K562 (cell line): ENCODE measurements at regions not wholly inside any gene's neighbourhood (a gene's known extent, or its start where the extent isn't known, plus 50 kb on each side); places are given as distances from the start of the nearest gene placed in this dataset.

Experiments used
- ATAC-seq: fragments of 200-7000 bp; cut with Tn5 transposase; 3 replicates; pipeline ENCODE4 v1.9.1; 2020; ENCODE audit warnings: moderate library complexity
- BruUV-seq: library from RNA; stranded (reverse); fragments of 400-500 nt; replicated peaks from 2 replicates; lab custom pipeline; 2021; lab: Mats Ljungman, UMichigan
- CTCF ChIA-PET: fragments of 300-600 bp; formaldehyde crosslinking; extraction: SDS; loops from one replicate; lab custom pipeline; 2021; ENCODE audit warnings: low intra/inter-chr PET ratio; lab: Yijun Ruan, JAX
- POLR2A ChIA-PET: fragments of 300-600, 350-650 bp; sonication (Branson Sonifier 250); formaldehyde crosslinking; extraction: SDS; loops from one replicate; lab custom pipeline; 2021; ENCODE audit warnings: antibody characterized with exemption, inconsistent platforms; lab: Yijun Ruan, JAX
- DNase-seq, 4 experiments: peaks; one replicate each; pipeline versions ENCODE4 v3.0.0 to v3.0.0-alpha.2; 2011 to 2018; ENCODE audit warnings: low spot score in 3 of 4, mixed read lengths in 3 of 4; ENCODE audit errors: extremely low read depth in 1 of 4
- FAIRE-seq: peaks from 2 replicates; lab custom pipeline; 2011; peaks lifted over from hg19 to GRCh38; lab: Jason Lieb, UNC
- H2AFZ ChIP-seq: 2 replicates; pipeline ENCODE4 v1.6.0; 2011; ENCODE audit warnings: low read depth, low read length, control low read depth, inconsistent platforms
- H3K27ac ChIP-seq: fragments of 200-600 bp; 3 replicates; pipeline ENCODE4 v1.8.0; 2011; ENCODE audit warnings: low read depth, mild to moderate bottlenecking, control low read depth, inconsistent platforms, low read length, moderate library complexity, mixed read lengths; ENCODE audit errors: extremely low read depth
- H3K27me3 ChIP-seq, 2 experiments: fragments of 300-600 bp in 1 of 2; 2 replicates in 1 of 2; 3 replicates in 1 of 2; pipeline versions ENCODE4 v1.6.0 to v1.8.0; 2011; ENCODE audit warnings: inconsistent platforms in 2 of 2, low read length in 2 of 2, mild to moderate bottlenecking in 1 of 2, mixed read lengths in 1 of 2, moderate library complexity in 1 of 2; ENCODE audit not compliant: control insufficient read depth in 2 of 2, insufficient read depth in 2 of 2
- H3K36me3 ChIP-seq: fragments of 300-600 bp; 3 replicates; pipeline ENCODE4 v1.8.0; 2011; ENCODE audit warnings: mild to moderate bottlenecking, low read length, inconsistent platforms; ENCODE audit not compliant: control insufficient read depth, insufficient read depth
- H3K4me1 ChIP-seq, 2 experiments: fragments of 200-600 bp in 1 of 2; replicated peaks in 1 of 2; 2 replicates in 1 of 2; 3 replicates in 1 of 2; pipeline versions ENCODE4 v1.5.1 to v1.8.0; 2011; ENCODE audit warnings: inconsistent platforms in 2 of 2, low read length in 2 of 2, mild to moderate bottlenecking in 1 of 2, mixed read lengths in 1 of 2, moderate library complexity in 1 of 2; ENCODE audit not compliant: control insufficient read depth in 2 of 2, insufficient read depth in 2 of 2
- H3K4me2 ChIP-seq: 2 replicates; pipeline ENCODE4 v1.6.1; 2011; ENCODE audit warnings: low read length, control low read depth, inconsistent platforms, mixed read lengths; ENCODE audit not compliant: insufficient read depth
- H3K4me3 ChIP-seq: fragments of 200-600 bp; sonication (generic), shearing (Covaris generic); 2 replicates; pipeline ENCODE4 v1.5.1; 2016; ENCODE audit warnings: control low read depth, inconsistent platforms
- H3K79me2 ChIP-seq: fragments of 200-600 bp; 3 replicates; pipeline ENCODE4 v1.8.0; 2011; ENCODE audit warnings: low read length, inconsistent platforms; ENCODE audit not compliant: control insufficient read depth, insufficient read depth
- H3K9ac ChIP-seq, 2 experiments: 2 replicates each; pipeline versions ENCODE4 v1.6.0 to v1.6.1; 2011; ENCODE audit warnings: low read depth in 2 of 2, low read length in 2 of 2, control low read depth in 1 of 2, inconsistent platforms in 1 of 2, mild to moderate bottlenecking in 1 of 2, mixed read lengths in 1 of 2; ENCODE audit not compliant: insufficient read depth in 1 of 2
- H3K9me1 ChIP-seq: one replicate; pipeline ENCODE4 v1.6.0; 2011; ENCODE audit warnings: inconsistent platforms, mild to moderate bottlenecking, low read length, moderate library complexity; ENCODE audit not compliant: control insufficient read depth, insufficient read depth
- H3K9me3 ChIP-seq: replicated peaks from 2 replicates; pipeline ENCODE4 v1.5.1; 2011; ENCODE audit warnings: low read depth, low read length, inconsistent platforms; ENCODE audit not compliant: control insufficient read depth, insufficient read depth
- H4K20me1 ChIP-seq: replicated peaks from 2 replicates; pipeline ENCODE4 v1.6.1; 2011; ENCODE audit warnings: low read length, inconsistent platforms, mixed read lengths; ENCODE audit not compliant: control insufficient read depth, insufficient read depth
- EHMT2 ChIP-seq: fragments of 450-650 bp; IDR thresholded peaks from 2 replicates; pipeline ENCODE4 v1.6.1; 2018; ENCODE audit warnings: antibody characterized with exemption
- ELF4 ChIP-seq: fragments of 450-650 bp; formaldehyde crosslinking; IDR thresholded peaks from 2 replicates; pipeline ENCODE4 v1.4.0; 2022; ENCODE audit warnings: missing genetic modification characterization
- MAFF ChIP-seq: IDR thresholded peaks from 2 replicates; pipeline ENCODE4 v1.6.1; 2012; ENCODE audit warnings: low read length, improper control_type of control experiment
- SP1 ChIP-seq: sonication (generic); formaldehyde crosslinking; IDR thresholded peaks from 2 replicates; pipeline ENCODE4 v1.8.1; 2022; ENCODE audit warnings: mild to moderate bottlenecking, missing genetic modification reagents
- ZNF274 ChIP-seq: IDR thresholded peaks from 2 replicates; pipeline ENCODE4 v1.6.1; 2011; ENCODE audit warnings: low read depth, mild to moderate bottlenecking, low read length, moderate library complexity, borderline replicate concordance
- WGBS: fragments of 100-300 bp; shearing (Covaris generic); methylation state at CpG from one replicate; pipeline ENCODE4 v1.1.6; 2016; ENCODE audit warnings: low coverage, mixed read lengths; ENCODE audit not compliant: insufficient coverage; ENCODE audit errors: missing lambda C conversion rate; 5-methylcytosine and 5-hydroxymethylcytosine counted together
- in situ Hi-C: fragments of 300-500 bp; cut with MboI; formaldehyde crosslinking; loops from 4 replicates; pipeline ENCODE4 v1.15.0; 2018; ENCODE audit warnings: inconsistent platforms, mixed read lengths
- intact Hi-C: fragments of 100-400 bp; cut with micrococcal nuclease; formaldehyde crosslinking; loops from 2 replicates; pipeline ENCODE4 v1.14.2; 2022
- TF ChIP-seq, protein P1 (sequence below): fragments of 450-650 bp; formaldehyde crosslinking; IDR thresholded peaks from 2 replicates; pipeline ENCODE4 v1.4.0; 2022; ENCODE audit warnings: missing genetic modification characterization
- TF ChIP-seq, protein P2 (sequence below): fragments of 250-450 bp; sonication (Bioruptor Pico); IDR thresholded peaks from 2 replicates; pipeline ENCODE4 v1.5.1; 2021; ENCODE audit warnings: mild to moderate bottlenecking
- TF ChIP-seq, protein P3 (sequence below): sonication (generic); formaldehyde crosslinking; IDR thresholded peaks from 2 replicates; pipeline ENCODE4 v1.8.0; 2023; ENCODE audit warnings: mild to moderate bottlenecking, missing genetic modification reagents

DNA sequence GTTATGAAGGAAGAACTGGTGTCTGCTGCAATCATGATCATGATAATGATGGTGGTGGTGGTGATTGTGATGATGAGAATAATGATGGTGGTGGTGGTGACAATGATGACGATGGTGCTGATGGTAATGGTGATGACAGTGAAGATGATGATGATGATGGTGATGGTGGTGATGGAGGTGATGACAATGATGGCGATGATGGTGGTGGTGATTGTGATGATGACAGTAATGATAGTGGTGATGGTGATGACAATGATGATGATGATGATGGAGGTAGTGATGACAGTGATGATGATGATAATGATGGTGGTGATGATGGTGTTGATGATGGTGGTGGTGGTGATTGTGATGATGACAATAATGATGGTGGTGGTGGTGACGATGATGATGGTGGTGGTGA, 52.8 kb upstream of the ANO1 start:
- peak; percentile 51 for FAIRE-seq
- Histone ChIP-seq H3K9ac (no peak overlapping the region), H3K36me3 (no peaks in the 10 kb centered on the region), H3K4me3 (no peak overlapping the region), H3K4me1 (no peaks in the 10 kb centered on the region; a peak in 2 of 5 replicates), H3K9me3 (no peaks in the 10 kb centered on the region), H2AFZ (no peak overlapping the region), H3K27me3 (peaks cover 11 to 62% of the 10 kb centered on the region in 2 experiments; a peak in 4 of 5 replicates), H3K4me2 (no peak overlapping the region), H3K27ac (no peak overlapping the region), H3K79me2 (no peaks in the 10 kb centered on the region), H3K9me1 (no peaks in the 10 kb centered on the region), H4K20me1 (no peaks in the 10 kb centered on the region)
- TF ChIP-seq, protein P1, sequence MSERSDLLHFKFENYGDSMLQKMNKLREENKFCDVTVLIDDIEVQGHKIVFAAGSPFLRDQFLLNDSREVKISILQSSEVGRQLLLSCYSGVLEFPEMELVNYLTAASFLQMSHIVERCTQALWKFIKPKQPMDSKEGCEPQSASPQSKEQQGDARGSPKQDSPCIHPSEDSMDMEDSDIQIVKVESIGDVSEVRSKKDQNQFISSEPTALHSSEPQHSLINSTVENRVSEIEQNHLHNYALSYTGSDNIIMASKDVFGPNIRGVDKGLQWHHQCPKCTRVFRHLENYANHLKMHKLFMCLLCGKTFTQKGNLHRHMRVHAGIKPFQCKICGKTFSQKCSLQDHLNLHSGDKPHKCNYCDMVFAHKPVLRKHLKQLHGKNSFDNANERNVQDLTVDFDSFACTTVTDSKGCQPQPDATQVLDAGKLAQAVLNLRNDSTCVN (CRISPR knock-in tag) = 0 out of 2 replicates have a peak, but pooled peaks have one; percentile 56
- TF ChIP-seq ZNF274 = no peak
- TF ChIP-seq ELF4 (CRISPR knock-in tag) = 0 out of 2 replicates have a peak, but pooled peaks have one; percentile 22
- peak; percentile 64; the same call in 1 of the 2 replicates for TF ChIP-seq EHMT2
- WGBS = 5% methylated on average over 3 of the region's 3 CpGs
- in situ Hi-C loops = no loop called here
- no peak for ATAC-seq
- ChIA-PET POLR2A (no interaction called here), CTCF (no interaction called here)
- no TSS peak for BruUV-seq
- intact Hi-C loops = no loop called here
- no peak for DNase-seq

DNA sequence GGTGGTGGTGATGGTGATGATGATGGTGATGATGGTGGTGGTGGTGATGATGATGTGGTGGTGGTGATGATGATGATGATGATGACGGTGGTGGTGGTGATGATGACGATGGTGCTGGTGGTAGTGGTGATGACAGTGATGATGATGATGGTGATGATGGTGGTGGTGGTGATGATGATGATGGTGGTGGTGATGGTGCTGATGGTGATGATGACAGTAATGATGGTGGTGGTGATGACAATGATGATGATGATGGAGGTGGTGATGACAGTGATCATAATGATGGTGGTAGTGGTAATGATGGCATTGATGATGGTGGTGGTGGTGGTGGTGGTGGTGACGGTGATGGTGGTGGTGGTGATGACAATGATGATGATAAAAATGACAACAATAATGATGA, 52.1 kb upstream of the ANO1 start:
- ChIA-PET CTCF (no interaction called here), POLR2A (no interaction called here)
- 0% methylated on average over 3 of the region's 3 CpGs for WGBS
- H3K4me1 ChIP-seq = no peaks in the 10 kb centered on the region; a peak in 1 of 5 replicates
- intact Hi-C loops (no loop called here), in situ Hi-C loops (no loop called here)
- no peaks in the 10 kb centered on the region for H3K9me3 ChIP-seq
- H3K79me2 ChIP-seq = no peaks in the 10 kb centered on the region
- H3K36me3 ChIP-seq = no peaks in the 10 kb centered on the region
- H3K27ac ChIP-seq = no peak overlapping the region
- DNase-seq (no peak), ATAC-seq (no peak), FAIRE-seq (no peak)
- H4K20me1 ChIP-seq = no peaks in the 10 kb centered on the region
- H3K4me3 ChIP-seq = no peak overlapping the region
- no peak overlapping the region for H3K9ac ChIP-seq
- H2AFZ ChIP-seq = no peak overlapping the region
- no peak overlapping the region for H3K4me2 ChIP-seq
- BruUV-seq = no TSS peak
- no peaks in the 10 kb centered on the region for H3K9me1 ChIP-seq
- peaks cover 11 to 63% of the 10 kb centered on the region in 2 experiments; a peak in 4 of 5 replicates for H3K27me3 ChIP-seq
- TF ChIP-seq, protein P2, sequence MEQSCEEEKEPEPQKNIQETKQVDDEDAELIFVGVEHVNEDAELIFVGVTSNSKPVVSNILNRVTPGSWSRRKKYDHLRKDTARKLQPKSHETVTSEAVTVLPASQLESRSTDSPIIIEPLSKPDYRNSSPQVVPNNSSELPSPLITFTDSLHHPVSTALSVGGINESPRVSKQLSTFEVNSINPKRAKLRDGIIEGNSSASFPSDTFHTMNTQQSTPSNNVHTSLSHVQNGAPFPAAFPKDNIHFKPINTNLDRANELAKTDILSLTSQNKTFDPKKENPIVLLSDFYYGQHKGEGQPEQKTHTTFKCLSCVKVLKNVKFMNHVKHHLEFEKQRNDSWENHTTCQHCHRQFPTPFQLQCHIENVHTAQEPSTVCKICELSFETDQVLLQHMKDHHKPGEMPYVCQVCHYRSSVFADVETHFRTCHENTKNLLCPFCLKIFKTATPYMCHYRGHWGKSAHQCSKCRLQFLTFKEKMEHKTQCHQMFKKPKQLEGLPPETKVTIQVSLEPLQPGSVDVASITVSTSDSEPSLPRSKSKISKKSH (CRISPR knock-in tag) = no peak
- no peak for TF ChIP-seq MAFF
- TF ChIP-seq, protein P3, sequence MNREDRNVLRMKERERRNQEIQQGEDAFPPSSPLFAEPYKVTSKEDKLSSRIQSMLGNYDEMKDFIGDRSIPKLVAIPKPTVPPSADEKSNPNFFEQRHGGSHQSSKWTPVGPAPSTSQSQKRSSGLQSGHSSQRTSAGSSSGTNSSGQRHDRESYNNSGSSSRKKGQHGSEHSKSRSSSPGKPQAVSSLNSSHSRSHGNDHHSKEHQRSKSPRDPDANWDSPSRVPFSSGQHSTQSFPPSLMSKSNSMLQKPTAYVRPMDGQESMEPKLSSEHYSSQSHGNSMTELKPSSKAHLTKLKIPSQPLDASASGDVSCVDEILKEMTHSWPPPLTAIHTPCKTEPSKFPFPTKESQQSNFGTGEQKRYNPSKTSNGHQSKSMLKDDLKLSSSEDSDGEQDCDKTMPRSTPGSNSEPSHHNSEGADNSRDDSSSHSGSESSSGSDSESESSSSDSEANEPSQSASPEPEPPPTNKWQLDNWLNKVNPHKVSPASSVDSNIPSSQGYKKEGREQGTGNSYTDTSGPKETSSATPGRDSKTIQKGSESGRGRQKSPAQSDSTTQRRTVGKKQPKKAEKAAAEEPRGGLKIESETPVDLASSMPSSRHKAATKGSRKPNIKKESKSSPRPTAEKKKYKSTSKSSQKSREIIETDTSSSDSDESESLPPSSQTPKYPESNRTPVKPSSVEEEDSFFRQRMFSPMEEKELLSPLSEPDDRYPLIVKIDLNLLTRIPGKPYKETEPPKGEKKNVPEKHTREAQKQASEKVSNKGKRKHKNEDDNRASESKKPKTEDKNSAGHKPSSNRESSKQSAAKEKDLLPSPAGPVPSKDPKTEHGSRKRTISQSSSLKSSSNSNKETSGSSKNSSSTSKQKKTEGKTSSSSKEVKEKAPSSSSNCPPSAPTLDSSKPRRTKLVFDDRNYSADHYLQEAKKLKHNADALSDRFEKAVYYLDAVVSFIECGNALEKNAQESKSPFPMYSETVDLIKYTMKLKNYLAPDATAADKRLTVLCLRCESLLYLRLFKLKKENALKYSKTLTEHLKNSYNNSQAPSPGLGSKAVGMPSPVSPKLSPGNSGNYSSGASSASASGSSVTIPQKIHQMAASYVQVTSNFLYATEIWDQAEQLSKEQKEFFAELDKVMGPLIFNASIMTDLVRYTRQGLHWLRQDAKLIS (CRISPR knock-in tag) = no peak
- no peak for TF ChIP-seq SP1 (CRISPR knock-in tag)
